NB4 (cell line): ENCODE measurements at regions not wholly inside any gene's neighbourhood (a gene's known extent, or its start where the extent isn't known, plus 50 kb on each side); places are given as distances from the start of the nearest gene placed in this dataset.

Experiments used
- CTCF ChIP-seq: IDR thresholded peaks from one replicate; pipeline ENCODE4 v1.5.1; 2012; ENCODE audit warnings: low read depth, low read length
- POLR2A ChIP-seq: IDR thresholded peaks from 2 replicates; pipeline ENCODE4 v1.6.1; 2011; ENCODE audit warnings: mild to moderate bottlenecking; ENCODE audit not compliant: insufficient read length; ENCODE audit errors: extremely low read depth
- TF ChIP-seq, protein P1 (sequence below): IDR thresholded peaks from 2 replicates; pipeline ENCODE4 v1.6.1; 2011; ENCODE audit warnings: low read depth, low read length

DNA sequence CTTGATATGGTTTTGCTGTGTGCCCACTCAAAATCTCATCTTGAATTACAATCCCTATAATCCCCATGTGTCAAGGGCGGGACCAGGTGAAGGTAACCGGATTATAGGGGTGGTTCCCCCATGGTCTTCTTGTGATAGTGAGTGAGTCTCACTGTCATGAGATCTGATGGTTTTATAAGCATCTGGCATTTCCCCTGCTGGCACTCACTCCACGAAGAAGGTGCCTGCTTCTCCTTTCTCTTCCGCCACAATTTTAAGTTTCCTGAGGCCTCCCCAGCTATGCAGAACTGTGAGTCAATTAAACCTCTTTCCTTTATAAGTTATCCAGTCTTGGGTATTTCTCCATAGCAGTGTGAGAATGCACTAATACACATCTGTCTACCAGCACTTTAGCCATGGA is 109.5 kb upstream of the SDK1 start:
- TF ChIP-seq POLR2A = no peak
- TF ChIP-seq CTCF = no peak
- TF ChIP-seq, protein P1, sequence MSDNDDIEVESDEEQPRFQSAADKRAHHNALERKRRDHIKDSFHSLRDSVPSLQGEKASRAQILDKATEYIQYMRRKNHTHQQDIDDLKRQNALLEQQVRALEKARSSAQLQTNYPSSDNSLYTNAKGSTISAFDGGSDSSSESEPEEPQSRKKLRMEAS = no peak
